Fibroblast of skin of scalp (primary cell): ENCODE measurements at regions not wholly inside any gene's neighbourhood (a gene's known extent, or its start where the extent isn't known, plus 50 kb on each side); places are given as distances from the start of the nearest gene placed in this dataset.
"Not testable (repeated sequence)": the region's sequence is repeated elsewhere in the genome, so short reads cannot be mapped to it uniquely, and the experiment has no call there.

Experiments used
- DNase-seq: peaks from one replicate; pipeline ENCODE4 v3.0.0-alpha.2; 2013

DNA sequence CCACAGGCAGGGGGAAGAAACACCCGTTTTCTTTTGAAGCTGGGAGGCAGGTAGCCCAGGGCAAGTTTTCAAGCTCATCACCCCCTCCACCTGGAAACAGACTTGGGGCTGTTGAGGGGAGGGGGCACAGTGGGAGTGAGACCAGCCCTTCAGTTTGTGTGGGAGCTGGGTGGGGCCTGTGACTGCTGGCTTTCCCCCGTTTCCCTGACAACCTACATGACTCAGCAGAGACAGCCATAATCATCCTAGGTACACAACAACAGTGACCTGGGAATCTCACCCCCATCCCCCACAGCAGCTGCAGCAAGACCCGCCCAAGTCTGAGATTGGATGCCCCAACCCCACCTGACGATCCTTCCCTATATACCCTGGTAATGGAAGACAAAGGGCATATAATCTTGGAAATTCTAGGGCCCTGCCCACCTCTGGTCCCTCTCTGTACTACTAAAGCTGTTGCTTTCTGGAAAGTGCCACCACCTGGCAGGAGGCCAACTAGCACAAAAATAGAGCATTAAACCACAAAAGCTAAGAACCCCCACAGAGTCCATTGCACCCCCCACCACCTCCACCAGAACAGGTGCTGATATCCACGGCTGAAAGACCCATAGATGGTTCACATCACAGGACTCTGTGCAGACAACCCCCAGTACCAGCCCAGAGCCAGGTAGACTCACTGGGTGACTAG lies 422.2 kb upstream of the SGO1 start:
- no peak for DNase-seq

DNA sequence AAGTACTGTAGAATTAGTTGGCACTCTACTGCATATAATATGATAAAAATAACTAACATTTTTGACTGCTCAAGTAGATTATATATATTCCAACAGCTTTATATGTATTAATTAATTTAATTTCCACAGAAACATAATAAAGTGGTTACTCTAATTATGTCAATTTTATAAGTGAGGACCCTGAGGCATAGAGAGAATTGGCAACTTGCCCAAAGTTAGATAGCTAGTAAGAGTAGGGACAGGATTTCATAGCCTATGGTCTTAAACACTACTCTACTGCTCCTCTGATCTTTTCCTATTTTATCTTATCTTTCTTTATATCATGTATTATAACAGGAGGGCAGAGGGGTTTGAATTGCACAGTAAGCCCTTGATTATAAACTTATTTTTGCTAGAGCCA lies 418.7 kb upstream of the SGO1 start:
- no peak for DNase-seq

DNA sequence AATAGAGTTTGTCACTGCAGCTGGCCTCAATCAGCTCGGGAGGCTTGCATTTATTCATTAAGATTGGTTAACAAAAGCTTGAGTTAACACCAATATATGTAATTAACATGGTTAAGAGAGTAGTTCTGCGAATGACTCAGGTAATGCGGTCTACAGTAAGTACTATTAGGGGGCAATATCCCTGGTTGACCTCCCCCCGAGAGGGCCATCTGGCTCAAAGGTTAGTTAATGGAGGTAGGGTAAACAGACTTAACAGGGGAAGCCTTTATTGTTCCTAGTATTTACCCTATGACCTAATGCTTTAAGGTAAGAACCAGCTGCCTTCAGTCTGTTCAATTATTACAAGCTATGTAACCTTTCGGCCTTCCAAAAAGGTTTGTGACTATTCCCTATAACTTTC lies 403.3 kb upstream of the SGO1 start:
- DNase-seq: no peak

DNA sequence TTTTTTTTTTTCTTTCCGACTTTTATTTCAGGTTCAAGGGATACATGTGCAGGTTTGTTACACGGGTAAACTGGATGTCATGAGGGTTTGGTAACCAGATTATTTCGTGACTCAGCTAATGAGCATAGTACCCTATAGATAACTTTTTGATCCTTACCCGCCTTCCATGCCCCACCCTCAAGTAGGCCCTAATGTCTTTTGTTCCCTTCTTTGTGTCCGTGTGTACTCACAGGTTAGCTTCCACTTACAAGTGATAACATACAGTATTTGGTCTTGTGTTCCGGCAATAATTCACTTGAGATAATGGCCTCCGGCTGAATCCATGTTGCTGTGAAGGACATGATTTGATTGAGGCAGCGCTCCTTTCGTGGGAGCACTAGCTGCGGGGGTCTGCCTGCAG lies 402.8 kb upstream of the SGO1 start:
- no peak for DNase-seq

DNA sequence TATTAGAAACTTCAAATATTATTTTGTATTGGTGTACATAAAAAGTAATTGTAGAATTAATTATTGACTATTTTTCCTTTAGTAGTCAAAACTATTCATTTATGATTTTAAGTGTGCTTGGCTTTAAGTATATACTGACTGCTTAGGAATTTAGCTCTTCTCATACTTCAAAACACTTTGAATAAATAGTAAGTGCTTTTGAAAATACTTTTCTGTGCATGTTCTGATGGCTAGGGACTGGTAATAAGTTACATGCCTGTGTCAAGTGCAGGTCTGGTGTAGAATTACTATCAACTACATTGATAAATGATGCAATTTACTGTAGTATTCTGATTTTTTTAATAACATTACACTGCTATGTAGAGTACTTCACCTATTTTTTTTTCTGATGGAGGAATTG lies 397.6 kb upstream of the SGO1 start:
- no peak for DNase-seq

DNA sequence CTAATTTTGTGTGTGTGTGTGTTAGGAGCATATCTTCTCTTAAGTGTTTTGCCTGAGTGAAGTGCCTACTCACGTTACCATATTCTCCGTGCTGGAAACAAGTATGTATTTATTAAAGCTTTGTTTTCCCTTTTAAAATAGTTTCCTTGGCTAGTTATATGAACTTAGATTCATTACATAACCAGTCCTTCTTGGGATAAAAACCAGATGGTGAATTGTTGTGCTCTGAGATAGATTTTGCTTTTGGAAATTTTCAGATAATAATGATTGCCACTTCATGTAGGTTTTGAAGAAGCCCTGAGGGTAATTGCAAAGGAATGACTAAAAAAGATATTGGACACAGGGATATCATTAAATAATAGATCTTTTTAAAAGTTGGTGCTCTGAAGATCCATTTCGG lies 390.2 kb upstream of the SGO1 start:
- DNase-seq: peak; percentile 13

DNA sequence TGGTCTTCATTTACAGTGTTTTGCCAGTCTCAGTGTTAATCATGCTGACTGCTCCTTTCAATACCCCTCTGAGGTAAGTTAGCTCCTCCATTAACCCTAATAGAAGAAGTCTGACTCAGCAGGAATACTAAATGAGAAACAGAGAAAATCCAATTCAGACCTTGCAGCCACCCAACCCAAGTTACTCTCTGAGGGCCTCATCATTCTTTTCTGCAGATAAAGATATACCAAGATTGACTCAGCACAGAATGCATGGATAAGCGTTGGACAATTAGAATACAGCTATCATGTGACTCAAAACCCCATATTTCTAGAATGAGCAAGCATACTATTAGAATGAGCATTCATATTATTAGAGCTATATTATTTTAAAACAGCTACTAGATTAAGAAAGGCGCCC lies 389.1 kb upstream of the SGO1 start:
- peak; percentile 91 for DNase-seq

DNA sequence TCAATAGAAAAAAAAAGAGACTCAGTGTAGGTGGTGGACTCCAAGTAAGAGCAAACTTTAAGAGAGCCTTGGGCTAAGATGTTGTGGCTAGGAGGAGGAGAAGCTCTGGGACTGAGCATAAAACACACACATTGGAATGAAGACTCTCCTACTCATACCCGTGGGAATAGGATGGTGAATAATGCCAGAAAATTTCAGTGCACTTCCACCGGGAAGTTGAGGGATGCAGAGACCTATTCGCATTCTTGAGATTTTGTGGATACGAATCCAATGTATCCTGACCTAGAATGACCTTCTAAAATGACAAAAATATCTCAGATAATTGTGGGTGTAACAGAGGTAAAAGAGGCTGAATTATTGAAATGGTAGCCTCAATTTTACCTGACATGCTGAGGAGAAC lies 388.7 kb upstream of the SGO1 start:
- peak; percentile 95 for DNase-seq

DNA sequence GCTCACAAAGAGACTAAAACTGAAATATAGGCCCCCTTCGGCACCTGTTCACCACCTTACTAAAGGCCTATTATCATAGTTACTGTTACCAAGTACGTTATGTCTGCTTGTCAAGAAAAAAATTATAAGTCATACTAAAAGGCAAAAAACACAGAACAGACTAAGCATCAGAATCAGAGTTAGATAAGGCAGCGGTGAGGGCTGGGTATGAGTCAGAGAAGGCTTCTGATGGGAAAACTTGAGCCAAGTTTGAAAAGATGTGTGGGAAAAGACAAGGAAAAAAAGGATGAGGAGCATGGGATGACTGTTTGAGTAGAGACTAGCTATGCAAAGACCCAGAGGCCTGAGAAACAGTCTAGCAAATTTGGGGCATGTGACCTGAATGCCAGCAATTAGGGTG lies 387.2 kb upstream of the SGO1 start:
- DNase-seq: peak; percentile 59

DNA sequence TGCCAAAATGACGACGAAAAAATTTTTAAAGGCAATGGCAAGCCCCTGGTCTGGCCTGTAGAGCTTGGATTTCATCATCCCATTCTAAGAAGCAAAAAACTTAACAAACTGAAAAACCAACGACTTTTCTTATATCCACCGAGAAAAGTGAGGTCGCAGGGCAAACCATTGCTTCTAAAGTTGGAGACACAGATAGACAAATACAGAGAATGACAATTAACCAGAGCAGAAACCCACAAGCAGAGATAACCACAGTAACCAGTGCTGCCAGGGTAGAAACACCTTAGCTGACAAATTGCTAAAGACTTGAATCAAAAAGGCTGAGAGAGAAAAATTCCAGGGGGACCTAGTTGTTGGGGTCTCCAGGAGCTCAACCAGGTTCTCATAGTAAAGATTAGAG lies 386.5 kb upstream of the SGO1 start:
- DNase-seq: no peak

DNA sequence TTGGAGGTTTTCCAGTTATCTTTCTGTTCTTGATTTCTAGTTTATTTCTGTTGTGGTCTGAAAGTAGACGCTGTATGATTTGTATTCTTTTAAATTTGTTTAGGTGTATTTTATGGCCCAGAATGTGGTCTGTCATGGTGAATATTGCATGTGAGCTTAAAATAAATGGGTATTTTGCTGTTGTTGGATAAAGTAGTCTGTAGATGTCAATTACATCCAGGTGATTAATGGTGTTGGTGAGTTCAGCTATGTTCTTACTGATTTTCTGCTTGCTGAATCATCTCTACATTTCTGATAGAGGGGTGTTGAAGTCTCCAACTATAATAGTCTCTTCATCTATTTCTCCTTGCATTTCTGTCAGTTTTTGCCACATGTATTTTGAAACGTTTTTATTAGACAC lies 383.3 kb upstream of the SGO1 start:
- DNase-seq: no peak

DNA sequence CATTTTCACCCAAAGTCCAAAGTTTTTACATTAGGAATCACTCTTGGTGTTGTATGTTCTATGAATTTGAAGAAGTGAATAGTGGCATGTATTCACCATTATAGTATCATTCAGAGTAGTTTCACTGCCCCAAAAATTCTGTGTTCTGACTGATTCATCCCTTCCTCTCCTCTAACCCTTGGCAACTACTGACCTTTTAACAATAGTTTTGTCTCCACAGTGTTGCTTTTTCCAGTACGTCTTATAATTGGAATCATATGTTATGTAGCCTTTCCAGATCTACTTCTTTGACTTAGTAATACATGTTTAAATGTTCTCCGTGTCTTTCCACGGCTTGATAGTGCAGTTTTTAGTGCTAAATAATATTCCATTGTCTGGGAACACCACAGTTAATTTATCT lies 379.0 kb upstream of the SGO1 start:
- no peak for DNase-seq

DNA sequence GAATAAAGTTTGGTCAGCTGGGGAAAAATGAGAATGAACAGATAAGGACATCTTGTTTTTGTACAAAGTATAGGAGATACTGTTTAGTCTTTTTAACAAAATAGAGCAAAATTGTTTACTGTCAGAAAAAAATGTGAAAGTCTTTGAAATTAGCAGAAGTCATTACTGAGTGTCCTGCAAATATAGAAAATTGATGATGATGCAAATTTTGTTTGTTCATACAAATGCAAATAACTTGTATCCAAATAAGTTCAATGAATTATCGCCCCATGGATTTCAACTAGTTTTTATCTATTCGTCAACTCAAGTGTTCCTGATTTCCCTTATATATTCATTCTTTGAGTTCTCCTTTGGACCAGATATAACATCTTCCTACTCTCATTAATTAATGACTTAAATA lies 378.0 kb upstream of the SGO1 start:
- DNase-seq: no peak

DNA sequence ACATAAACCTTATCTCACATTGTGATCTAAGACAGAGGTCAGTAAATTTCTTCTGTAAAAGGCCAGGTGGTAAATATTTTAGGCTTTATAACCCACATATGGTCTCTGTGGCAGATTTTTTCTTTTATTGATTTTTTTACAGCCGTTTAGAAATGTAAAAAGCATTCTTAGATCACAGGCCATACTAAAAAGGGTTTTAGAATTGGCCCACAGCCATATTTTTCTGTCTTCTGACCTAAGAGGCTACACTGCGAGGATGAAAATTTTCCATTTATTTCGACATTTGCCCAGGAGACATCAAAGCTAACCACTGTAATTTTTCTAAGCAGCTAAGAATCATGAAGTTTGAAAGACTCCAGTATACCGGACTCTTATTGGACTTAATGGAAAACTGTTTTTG lies 377.2 kb upstream of the SGO1 start:
- DNase-seq: no peak

DNA sequence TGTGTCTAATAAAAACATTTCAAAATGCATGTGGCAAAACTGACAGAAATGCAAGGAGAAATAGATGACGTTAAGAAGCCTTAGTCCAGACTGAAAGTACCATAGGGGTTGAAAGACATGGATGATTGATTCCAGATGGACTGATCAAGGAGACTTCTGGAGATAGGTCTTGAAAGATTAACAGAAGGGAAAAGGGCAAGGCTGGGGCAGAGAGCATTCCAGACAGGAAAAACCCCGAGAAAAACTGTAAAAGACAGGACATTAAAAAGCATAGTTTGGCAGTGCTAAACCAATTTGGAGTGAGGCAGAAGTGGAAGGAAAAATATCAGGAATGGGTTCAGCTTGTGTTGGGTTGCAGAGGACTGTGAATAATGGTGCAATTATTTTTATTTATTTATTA lies 375.2 kb upstream of the SGO1 start:
- DNase-seq: peak; percentile 24

DNA sequence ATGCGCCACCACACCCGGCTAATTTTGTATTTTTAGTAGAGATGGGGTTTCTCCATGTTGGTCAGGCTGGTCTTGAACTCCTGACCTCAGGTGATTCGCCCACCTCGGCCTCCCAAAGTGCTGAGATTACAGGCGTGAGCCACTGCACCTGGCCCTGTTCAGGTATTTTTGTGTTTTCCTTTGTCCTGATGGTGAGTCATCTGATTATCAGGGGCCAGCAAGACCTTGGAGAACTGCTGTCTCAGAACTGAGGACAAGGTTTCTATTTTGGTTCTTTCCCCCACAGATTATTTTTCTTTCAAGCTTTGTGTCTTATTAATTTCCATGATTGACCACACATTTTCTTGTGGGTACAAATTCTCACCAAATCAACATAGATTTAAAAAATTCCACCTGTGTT lies 374.4 kb upstream of the SGO1 start:
- not testable (repeated sequence) for DNase-seq

DNA sequence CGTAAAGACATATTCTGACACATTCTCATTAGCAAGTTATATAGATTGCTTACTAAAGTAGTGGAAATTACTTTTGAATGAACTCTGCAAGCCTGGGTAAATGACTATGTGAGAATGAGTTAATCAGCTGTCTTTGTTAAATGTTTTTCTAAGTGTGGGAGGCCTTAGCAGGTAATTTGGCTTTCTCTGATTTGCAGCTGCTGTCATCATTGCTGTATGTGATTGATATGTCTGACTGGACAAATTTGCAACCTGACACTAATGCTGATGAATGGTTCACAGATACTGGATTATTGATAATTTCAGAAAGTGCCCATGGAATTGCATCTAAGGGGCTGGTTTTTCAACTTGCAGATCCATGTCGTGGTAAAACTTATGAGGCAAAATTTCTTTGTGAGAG lies 372.2 kb upstream of the SGO1 start:
- no peak for DNase-seq

DNA sequence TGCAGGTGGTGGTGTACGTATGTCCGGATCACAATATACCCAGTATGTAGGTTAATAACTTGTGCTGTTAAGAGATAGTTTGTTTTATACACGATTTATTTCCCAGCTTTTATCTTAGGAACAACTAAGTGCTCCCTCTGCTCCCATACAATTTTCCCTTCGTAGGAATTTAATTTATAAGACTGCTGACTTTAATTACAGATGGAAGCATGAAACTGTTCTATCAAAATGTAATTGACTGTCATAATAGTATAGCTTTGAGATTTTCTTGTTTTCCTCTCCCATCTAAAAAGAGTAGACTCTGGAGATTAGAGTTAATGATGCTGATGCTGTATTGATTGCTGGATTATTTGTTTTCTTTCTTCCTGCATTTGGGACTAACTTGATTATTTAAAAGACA lies 370.7 kb upstream of the SGO1 start:
- no peak for DNase-seq

DNA sequence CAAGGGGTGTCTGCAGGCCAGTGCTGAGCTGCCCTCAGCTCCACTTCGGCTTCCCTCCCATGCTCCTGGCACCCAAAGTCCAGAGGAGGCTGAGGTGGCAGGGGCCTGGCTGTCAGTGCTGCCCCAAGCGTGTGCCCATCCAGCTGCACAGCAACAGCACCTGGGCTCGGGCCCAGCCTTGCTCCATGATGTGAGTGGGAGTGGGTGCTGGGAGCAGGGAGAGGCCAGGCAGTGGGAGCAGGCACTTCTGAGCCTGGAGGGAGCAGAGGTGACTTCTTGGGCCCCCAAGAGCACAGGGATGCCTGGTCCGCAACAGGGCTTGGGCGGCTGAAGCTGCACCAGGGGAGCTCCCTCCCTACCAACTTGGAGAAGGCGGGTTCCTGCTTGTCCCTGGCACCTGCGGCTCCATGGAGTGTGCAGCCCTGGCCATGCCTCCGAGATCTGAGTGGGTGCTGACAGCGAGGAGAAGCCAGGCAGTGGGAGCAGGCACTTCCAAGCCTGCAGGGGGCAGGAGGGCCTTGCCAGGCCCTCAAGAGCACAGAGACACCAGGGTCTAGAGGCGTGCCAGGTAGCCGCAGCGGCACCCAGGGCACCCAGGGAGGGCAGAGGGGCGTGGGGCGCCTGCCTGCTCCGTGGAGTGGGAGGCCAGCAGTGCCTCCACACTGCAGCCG lies 366.7 kb upstream of the SGO1 start:
- DNase-seq: no peak

DNA sequence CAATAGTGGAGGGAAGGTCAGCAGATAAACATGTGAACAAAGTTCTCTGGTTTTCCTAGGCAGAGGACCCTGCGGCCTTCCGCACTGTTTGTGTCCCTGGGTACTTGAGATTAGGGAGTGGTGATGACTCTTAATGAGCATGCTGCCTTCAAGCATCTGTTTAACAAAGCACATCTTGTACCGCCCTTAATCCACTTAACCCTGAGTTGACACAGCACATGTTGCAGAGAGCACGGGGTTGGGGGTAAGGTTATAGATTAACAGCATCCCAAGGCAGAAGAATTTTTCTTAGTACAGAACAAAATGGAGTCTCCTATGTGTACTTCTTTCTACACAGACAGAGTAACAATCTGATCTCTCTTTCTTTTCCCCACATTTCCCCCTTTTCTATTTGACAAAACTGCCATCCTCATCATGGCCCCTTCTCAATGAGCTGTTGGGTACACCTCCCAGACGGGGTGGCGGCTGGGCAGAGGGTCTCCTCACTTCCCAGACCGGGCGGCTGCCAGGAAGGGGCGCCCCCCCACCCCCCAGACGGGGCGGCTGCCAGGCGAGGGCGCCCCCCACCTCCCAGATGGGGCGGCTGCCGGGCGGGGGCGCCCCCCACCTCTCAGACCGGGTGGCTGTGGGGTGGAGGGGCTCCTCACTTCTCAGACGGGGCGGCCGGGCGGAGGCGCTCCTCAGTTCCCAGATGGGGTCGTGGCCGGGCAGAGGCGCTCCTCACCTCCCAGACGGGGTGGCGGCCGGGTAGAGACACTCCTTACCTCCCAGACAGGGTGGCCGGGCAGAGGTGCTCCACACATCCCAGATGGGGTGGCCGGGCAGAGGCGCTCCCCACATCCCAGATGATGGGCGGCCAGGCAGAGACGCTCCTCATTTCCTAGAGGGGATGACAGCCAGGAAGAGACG lies 361.6 kb upstream of the SGO1 start:
- not testable (repeated sequence) for DNase-seq

DNA sequence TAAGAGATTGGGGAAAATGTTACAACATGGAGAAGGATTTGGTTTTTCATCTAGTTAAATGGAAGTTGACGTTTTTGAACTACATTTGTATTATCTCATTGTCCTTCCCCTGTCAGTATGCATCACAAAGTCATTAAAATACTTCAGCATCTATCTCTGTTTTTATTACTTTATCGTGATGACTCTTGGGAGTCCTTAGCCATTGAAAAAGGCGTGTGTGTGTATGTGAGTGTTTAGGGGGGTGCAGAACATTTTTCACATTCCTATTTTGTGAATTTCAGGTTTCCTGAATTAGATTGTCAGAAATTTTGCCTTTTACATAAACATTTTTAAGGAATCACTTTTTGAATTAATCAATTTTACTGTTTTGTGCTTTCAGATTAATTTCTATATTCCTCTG lies 360.6 kb upstream of the SGO1 start:
- peak; percentile 38 for DNase-seq

DNA sequence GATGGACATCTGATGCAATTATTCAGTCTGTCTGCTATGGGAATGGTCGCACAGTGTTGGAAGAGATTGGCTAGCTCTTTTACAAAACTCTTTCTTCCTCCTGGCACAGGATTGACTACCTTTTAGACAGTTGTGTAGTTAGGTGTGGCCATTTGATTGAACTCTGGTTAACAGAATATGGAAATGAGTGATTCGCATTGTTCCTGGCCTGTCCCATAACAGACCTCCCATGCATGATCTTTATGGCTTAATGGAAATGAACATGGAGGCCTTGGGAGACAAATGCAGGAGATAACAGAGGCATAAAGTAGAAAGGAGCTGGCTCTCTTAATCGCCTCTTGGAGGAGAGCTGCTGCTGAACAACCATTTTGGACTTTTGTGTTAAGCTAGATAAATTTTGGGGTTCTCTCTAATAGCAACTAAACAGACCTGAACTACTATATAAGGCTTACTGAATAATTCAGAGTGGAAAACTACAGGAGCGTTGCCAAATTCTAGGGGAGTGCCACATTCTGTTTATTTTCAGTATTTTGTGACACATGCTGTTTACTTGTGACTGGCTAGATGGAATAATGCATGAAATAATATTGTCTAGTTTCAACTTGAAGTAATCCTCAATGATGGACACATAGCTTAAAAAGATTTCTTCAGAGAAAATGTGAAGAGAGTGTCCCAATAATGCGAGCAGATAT lies 357.7 kb upstream of the SGO1 start:
- no peak for DNase-seq

DNA sequence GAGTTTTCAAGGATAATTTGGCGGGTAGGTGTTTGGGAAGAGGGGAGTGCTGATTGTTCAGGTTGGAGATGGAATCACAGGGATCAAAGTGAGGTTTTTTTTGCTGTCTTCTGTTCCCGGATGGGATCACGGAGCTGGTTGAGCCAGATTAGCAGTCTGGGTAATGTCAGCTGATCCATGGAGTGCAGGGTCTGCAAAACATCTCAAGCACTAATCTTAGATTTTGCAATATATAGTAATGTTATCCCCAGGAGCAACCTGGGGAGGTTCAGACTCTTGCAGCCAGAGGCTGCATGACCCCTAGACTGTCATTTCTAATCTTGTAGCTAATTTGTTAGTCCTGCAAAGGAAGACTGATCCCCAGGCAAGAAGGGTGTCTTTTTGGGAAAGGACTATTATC lies 354.1 kb upstream of the SGO1 start:
- no peak for DNase-seq
